Naive thymus-derived CD4-positive, alpha-beta T cell (primary cell): ENCODE measurements at regions not wholly inside any gene's neighbourhood (a gene's known extent, or its start where the extent isn't known, plus 50 kb on each side); places are given as distances from the start of the nearest gene placed in this dataset.

Experiments
- ATAC-seq: fragments of 150-1000 bp; cut with Tn5 transposase; 2 replicates; pipeline ENCODE4 v1.10.0; 2021; ENCODE audit warnings: mild to moderate bottlenecking, moderate library complexity
- CTCF ChIA-PET: fragments of 350-600 bp; sonication (Branson Sonifier 250); formaldehyde crosslinking; loops from one replicate; lab custom pipeline; 2021; ENCODE audit warnings: antibody characterized with exemption; lab: Charles Lee
- POLR2A ChIA-PET: fragments of 350-600 bp; sonication (Branson Sonifier 250); formaldehyde crosslinking; loops from one replicate; lab custom pipeline; 2021; ENCODE audit warnings: antibody characterized with exemption, inconsistent platforms; lab: Charles Lee
- DNase-seq, 9 donors: peaks; one replicate each; pipeline versions ENCODE4 v3.0.0 to v3.0.0-alpha.2; 2020 to 2022; ENCODE audit warnings: mixed read lengths in 1 of 9
- H3K27ac ChIP-seq: one replicate; pipeline ENCODE4 v1.7.0; 2013; ENCODE audit warnings: mild to moderate bottlenecking, low read depth, low read length, moderate library complexity
- H3K27me3 ChIP-seq, 2 donors: one replicate each; pipeline ENCODE4 v1.7.0; 2013; ENCODE audit warnings: low read length in 2 of 2, mild to moderate bottlenecking in 2 of 2, moderate library complexity in 2 of 2; ENCODE audit not compliant: control insufficient read depth in 2 of 2, insufficient read depth in 2 of 2
- H3K36me3 ChIP-seq, 3 experiments: 1 replicate in 2 of 3; 2 replicates in 1 of 3; pipeline ENCODE4 v1.7.0; 2013; ENCODE audit warnings: low read length in 3 of 3, mild to moderate bottlenecking in 3 of 3, moderate library complexity in 1 of 3; ENCODE audit not compliant: insufficient read depth in 3 of 3, control insufficient read depth in 2 of 3
- H3K4me1 ChIP-seq, 2 donors: one replicate each; pipeline ENCODE4 v1.7.0; 2013; ENCODE audit warnings: low read length in 2 of 2, mild to moderate bottlenecking in 2 of 2, moderate library complexity in 1 of 2; ENCODE audit not compliant: control insufficient read depth in 2 of 2, insufficient read depth in 2 of 2
- H3K4me3 ChIP-seq: 2 replicates; pipeline ENCODE4 v1.7.0; 2013; ENCODE audit warnings: mild to moderate bottlenecking, low read length
- H3K9me3 ChIP-seq, 3 experiments: 1 replicate in 2 of 3; 2 replicates in 1 of 3; pipeline ENCODE4 v1.7.0; 2013; ENCODE audit warnings: low read length in 3 of 3; ENCODE audit not compliant: control insufficient read depth in 2 of 3
- H3K27ac Mint-ChIP-seq, 9 donors: one replicate each; pipeline ENCODE4 v1.8.0; 2020 to 2022; ENCODE audit warnings: mixed read lengths in 9 of 9, mild to moderate bottlenecking in 8 of 9, moderate library complexity in 5 of 9, inconsistent platforms in 2 of 9
- H3K27me3 Mint-ChIP-seq, 5 donors: one replicate each; pipeline ENCODE4 v1.8.0; 2021 to 2022; ENCODE audit warnings: mixed read lengths in 5 of 5, mild to moderate bottlenecking in 1 of 5
- H3K36me3 Mint-ChIP-seq, 5 donors: one replicate each; pipeline ENCODE4 v1.8.0; 2020 to 2022; ENCODE audit warnings: mixed read lengths in 5 of 5, mild to moderate bottlenecking in 3 of 5, inconsistent platforms in 1 of 5
- H3K4me1 Mint-ChIP-seq, 7 donors: one replicate each; pipeline ENCODE4 v1.8.0; 2020 to 2022; ENCODE audit warnings: mixed read lengths in 7 of 7, mild to moderate bottlenecking in 3 of 7, inconsistent platforms in 1 of 7
- H3K4me3 Mint-ChIP-seq, 10 donors: one replicate each; pipeline ENCODE4 v1.8.0; 2020 to 2022; ENCODE audit warnings: mild to moderate bottlenecking in 10 of 10, mixed read lengths in 10 of 10, moderate library complexity in 6 of 10, inconsistent platforms in 2 of 10
- H3K9me3 Mint-ChIP-seq, 11 donors: one replicate each; pipeline ENCODE4 v1.8.0; 2020 to 2022; ENCODE audit warnings: mixed read lengths in 11 of 11, mild to moderate bottlenecking in 4 of 11, inconsistent platforms in 1 of 11, moderate library complexity in 1 of 11
- intact Hi-C, 2 donors: fragments of 100-400 bp; cut with micrococcal nuclease; formaldehyde crosslinking; loops; one replicate each; pipeline ENCODE4 v1.15.1; 2023

DNA sequence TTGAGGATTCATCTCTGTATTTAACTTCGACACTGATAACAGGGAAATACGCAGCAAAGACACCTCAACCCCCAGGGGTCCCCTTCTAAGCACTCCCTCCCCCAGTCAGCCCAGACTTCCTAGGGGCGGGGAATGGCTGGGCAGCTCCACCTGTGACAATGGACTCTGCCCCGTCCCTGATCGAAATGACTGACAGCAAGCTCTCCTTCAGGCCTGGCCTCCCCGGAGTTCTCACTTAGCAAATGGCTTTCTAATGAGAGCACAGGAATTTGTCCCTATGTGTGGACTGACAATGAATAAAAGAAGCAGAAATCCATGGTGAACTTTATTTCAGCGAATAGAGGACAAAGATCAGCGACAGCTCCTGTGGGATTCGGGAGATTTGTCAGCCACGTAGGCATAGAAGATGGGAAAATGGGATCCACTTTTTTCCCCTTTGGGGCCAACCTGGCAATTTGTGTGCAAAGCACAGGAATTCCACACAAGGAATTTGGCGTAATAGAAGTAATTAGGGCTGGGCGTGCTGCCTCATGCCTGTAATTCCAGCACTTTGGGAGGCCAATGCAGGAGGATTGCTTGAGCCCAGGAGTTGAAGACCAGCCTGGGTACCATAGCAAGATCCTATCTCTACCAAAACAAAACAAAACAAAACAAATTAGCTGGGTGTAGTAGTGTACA, 63.8 kb downstream of the TNFAIP2 start:
- POLR2A ChIA-PET, result no interaction called here
- no peak for ATAC-seq

DNA sequence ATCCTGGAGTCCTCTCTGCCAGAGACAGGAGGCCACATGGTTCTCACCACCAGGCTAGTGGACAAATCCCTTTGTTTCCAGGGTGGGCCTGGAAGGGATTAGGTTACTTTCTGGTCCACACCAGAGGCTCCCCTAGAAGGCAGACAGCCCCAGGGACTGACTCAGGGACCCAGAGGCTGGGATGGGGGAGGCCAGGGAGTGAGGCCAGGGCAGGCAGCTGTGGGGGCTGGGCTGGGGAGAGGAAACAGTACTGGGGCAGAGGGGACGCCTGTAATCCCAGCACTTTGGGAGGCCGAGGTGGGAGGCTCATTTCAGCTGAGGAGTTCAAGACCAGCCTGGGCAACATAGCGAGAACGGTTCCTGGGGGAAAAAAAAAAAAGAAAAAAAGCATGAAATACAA, 64.7 kb downstream of the TNFAIP2 start:
- H3K4me3 Mint-ChIP-seq, result peak overlapping the region in 5 of 10 donors; percentile 17 to 66 (median 44)
- Histone ChIP-seq H3K4me3 (no peak overlapping the region), H3K27ac (no peak overlapping the region), H3K27me3 (no peaks in the 10 kb centered on the region), H3K9me3 (no peaks in the 10 kb centered on the region), H3K4me1 (no peaks in the 10 kb centered on the region), H3K36me3 (no peaks in the 10 kb centered on the region)
- POLR2A ChIA-PET, result no interaction called here
- no peak for ATAC-seq
- CTCF ChIA-PET, result no interaction called here
- H3K27ac Mint-ChIP-seq, result no peak overlapping the region
- intact Hi-C loops, result no loop called here
- H3K9me3 Mint-ChIP-seq, result peaks cover 0 to 4% (median 0%) of the 10 kb centered on the region in 11 donors
- peaks cover 42 to 63% (median 52%) of the 10 kb centered on the region in 5 donors for H3K27me3 Mint-ChIP-seq
- H3K36me3 Mint-ChIP-seq, result no peaks in the 10 kb centered on the region
- no peak for DNase-seq
- peaks cover 0 to 19% (median 10%) of the 10 kb centered on the region in 7 donors for H3K4me1 Mint-ChIP-seq

More for the DNA sequence above, 63.8 kb downstream of the TNFAIP2 start:
- H3K27me3 ChIP-seq, result no peaks in the 10 kb centered on the region
- Mint-ChIP-seq H3K9me3 (peaks cover 0 to 4% (median 0%) of the 10 kb centered on the region in 11 donors), H3K36me3 (no peaks in the 10 kb centered on the region), H3K4me3 (peak overlapping the region in 4 of 10 donors; percentile 15 to 33 (median 18)), H3K27ac (no peak overlapping the region), H3K4me1 (peaks cover 0 to 19% (median 10%) of the 10 kb centered on the region in 7 donors), H3K27me3 (peaks cover 39 to 62% (median 58%) of the 10 kb centered on the region in 5 donors)
- H3K36me3 ChIP-seq, result no peaks in the 10 kb centered on the region
- no peak overlapping the region for H3K27ac ChIP-seq
- no peaks in the 10 kb centered on the region for H3K4me1 ChIP-seq
- CTCF ChIA-PET, result no interaction called here
- intact Hi-C loops, result no loop called here
- no peak for DNase-seq
- H3K4me3 ChIP-seq, result no peak overlapping the region
- H3K9me3 ChIP-seq, result no peaks in the 10 kb centered on the region

DNA sequence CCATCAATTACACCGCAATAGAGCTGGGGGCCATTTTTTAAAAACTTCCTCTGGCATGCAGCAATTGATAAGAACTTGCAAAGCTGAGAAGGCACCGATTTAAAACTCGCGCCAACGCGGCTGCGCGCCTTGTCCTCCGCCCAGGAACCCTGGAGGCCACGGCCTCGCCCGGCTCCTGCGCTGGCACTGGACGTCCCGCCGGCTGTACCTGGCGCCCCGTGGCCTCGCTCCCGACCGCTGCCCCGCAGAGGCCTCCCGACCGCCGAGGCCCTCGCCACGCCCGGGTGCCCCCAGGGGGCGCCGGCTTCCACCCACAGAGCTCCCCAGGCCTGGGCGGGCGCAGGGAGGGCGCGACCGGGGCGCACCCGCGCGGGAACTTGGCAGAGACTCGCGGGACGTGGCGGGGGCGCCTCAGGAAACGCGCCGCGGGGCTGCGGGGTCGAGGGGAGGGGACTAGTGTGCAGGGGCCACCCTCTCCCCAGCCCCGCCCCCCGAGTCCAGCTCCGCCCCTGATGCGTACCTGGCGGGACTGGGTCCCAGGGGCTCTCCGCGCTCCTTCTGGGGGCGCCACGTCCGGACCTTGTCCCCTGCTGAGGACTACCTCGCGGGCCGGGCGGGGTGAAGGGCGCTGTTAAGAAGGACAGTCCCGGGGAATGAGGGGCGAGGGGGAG, 65.7 kb downstream of the TNFAIP2 start:
- DNase-seq (peak in 7 of 9 donors; percentile 3 to 16 (median 9)), ATAC-seq (peak; percentile 42)
- intact Hi-C loops, result no loop called here
- no peak overlapping the region for H3K27ac ChIP-seq
- peaks cover 42 to 62% (median 51%) of the 10 kb centered on the region in 5 donors for H3K27me3 Mint-ChIP-seq
- peak overlapping the region in 9 of 10 donors; percentile 12 to 66 (median 40) for H3K4me3 Mint-ChIP-seq
- no peaks in the 10 kb centered on the region for H3K27me3 ChIP-seq
- no peak overlapping the region for H3K4me3 ChIP-seq
- H3K27ac Mint-ChIP-seq, result no peak overlapping the region
- H3K9me3 ChIP-seq, result no peaks in the 10 kb centered on the region
- ChIA-PET POLR2A (no interaction called here), CTCF (no interaction called here)
- H3K9me3 Mint-ChIP-seq, result peaks cover 0 to 5% (median 0%) of the 10 kb centered on the region in 11 donors
- H3K4me1 ChIP-seq, result no peaks in the 10 kb centered on the region
- H3K36me3 ChIP-seq, result no peaks in the 10 kb centered on the region
- H3K36me3 Mint-ChIP-seq, result no peaks in the 10 kb centered on the region
- peaks cover 0 to 19% (median 10%) of the 10 kb centered on the region in 7 donors for H3K4me1 Mint-ChIP-seq

DNA sequence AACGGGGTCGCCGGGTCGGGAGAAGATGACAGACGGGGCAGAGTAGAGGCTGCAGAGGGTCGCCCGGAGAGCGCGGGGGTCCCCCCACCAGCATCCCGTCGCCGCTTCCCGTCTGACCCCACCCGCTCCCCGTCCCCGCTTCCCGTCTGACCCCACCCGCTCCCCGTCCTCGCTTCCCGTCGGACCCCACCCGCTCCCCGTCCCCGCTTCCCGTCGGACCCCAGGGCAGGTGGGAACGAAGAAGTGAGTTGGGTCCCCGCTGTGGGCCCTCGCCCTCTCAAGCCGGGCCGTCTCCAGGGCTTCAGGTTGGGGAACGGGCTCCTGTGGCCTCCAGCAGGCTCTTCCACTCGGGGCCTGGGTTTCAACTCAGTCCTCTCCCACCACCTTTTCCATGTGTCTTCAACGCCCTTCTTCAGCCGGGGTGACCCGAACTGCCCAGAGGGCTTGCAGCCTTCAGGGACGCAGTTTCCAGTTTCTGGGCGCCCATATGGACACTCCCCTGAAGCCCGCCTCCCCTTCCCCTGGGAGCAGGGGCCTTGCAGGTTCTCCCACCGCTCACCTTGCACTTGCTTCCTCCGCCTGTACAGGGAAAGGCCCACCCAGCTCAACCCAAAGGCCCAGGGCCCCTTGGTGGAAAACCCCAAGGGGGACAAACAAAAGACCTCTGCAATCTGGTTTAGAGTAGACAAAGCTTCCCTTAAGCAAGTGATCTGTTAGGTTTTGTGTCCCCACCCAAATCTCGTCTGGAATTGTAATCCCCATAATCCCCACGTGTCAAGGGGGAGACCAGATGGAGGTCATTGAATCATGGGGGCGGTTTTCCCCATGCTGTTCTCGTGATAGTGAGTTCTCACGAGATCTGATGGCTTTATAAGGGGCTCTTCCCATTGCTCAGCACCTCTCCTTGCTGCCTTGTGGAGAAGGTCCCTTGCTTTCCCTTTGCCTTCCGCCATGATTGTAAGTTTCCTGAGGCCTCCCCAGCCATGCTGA, 66.5 kb downstream of the TNFAIP2 start:
- H3K27me3 ChIP-seq, result no peaks in the 10 kb centered on the region
- H3K4me1 Mint-ChIP-seq, result peaks cover 0 to 19% (median 10%) of the 10 kb centered on the region in 7 donors
- CTCF ChIA-PET, result no interaction called here
- H3K36me3 Mint-ChIP-seq, result no peaks in the 10 kb centered on the region
- intact Hi-C loops, result no loop called here
- H3K4me3 Mint-ChIP-seq, result peak overlapping the region in 9 of 10 donors; percentile 33 to 69 (median 51)
- H3K36me3 ChIP-seq, result no peaks in the 10 kb centered on the region
- no peak overlapping the region for H3K27ac Mint-ChIP-seq
- H3K27ac ChIP-seq, result no peak overlapping the region
- H3K27me3 Mint-ChIP-seq, result peaks cover 44 to 60% (median 48%) of the 10 kb centered on the region in 5 donors
- H3K9me3 ChIP-seq, result no peaks in the 10 kb centered on the region
- POLR2A ChIA-PET, result no interaction called here
- DNase-seq (no peak), ATAC-seq (no peak)
- H3K4me1 ChIP-seq, result no peaks in the 10 kb centered on the region
- H3K9me3 Mint-ChIP-seq, result peaks cover 0 to 6% (median 0%) of the 10 kb centered on the region in 11 donors
- H3K4me3 ChIP-seq, result no peak overlapping the region

DNA sequence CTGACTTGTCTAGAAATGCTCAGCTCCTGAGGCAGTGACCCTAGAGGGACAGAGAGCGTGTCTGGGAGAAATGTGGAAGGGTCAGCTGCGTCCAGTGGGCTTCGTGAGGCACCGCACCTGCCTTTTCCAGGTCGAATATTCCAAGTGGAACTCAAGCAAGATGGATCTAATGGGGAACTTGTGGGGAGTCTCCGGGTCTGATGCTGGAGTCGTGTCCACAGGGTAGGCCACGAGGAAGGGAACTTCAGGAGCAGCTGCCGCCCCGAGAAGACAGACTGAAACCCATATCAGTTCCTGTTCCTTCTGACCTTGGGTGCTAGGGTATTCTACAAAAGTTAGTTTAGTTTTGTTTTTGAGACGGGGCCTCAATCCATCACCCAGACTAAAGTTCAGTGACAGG, 67.5 kb downstream of the TNFAIP2 start:
- peaks cover 0 to 7% (median 0%) of the 10 kb centered on the region in 11 donors for H3K9me3 Mint-ChIP-seq
- H3K36me3 Mint-ChIP-seq, result no peaks in the 10 kb centered on the region
- no peaks in the 10 kb centered on the region for H3K27me3 ChIP-seq
- no peaks in the 10 kb centered on the region for H3K36me3 ChIP-seq
- ATAC-seq (no peak), DNase-seq (no peak)
- no peaks in the 10 kb centered on the region for H3K4me1 ChIP-seq
- POLR2A ChIA-PET, result no interaction called here
- H3K4me1 Mint-ChIP-seq, result peaks cover 0 to 19% (median 10%) of the 10 kb centered on the region in 7 donors
- no peak overlapping the region for H3K27ac ChIP-seq
- intact Hi-C loops, result no loop called here
- H3K4me3 ChIP-seq, result no peak overlapping the region
- CTCF ChIA-PET, result no interaction called here
- H3K27me3 Mint-ChIP-seq, result peaks cover 42 to 60% (median 52%) of the 10 kb centered on the region in 5 donors
- H3K4me3 Mint-ChIP-seq, result peak overlapping the region in 1 of 10 donors; percentile 59
- H3K27ac Mint-ChIP-seq, result no peak overlapping the region
- H3K9me3 ChIP-seq, result no peaks in the 10 kb centered on the region

DNA sequence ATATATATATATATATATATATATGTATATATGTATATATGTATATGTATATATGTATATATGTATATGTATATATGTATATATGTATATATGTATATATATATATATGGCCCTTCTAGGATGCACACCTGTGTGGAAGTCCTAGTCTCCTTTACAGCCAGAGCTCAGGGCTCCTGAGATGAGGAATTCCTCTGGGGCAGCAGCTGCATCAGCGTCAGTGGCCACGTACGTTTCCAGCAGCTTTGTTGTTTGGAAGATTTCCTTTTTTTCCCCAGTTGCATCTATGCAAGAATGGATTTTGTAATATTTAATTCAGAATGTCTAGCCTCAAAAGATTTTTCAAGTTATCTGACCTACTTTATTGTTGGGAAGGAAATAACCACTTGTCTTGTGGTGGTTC, 68.6 kb downstream of the TNFAIP2 start:
- Mint-ChIP-seq H3K27ac (no peak overlapping the region), H3K27me3 (peaks cover 31 to 49% (median 45%) of the 10 kb centered on the region in 5 donors), H3K9me3 (peaks cover 0 to 7% (median 0%) of the 10 kb centered on the region in 11 donors), H3K4me3 (no peak overlapping the region), H3K4me1 (peaks cover 0 to 19% (median 10%) of the 10 kb centered on the region in 7 donors), H3K36me3 (no peaks in the 10 kb centered on the region)
- no peak for DNase-seq
- Histone ChIP-seq H3K9me3 (no peaks in the 10 kb centered on the region), H3K4me1 (no peaks in the 10 kb centered on the region), H3K27ac (no peak overlapping the region), H3K36me3 (no peaks in the 10 kb centered on the region), H3K27me3 (no peaks in the 10 kb centered on the region), H3K4me3 (no peak overlapping the region)
- ATAC-seq, result no peak
- intact Hi-C loops, result no loop called here
- ChIA-PET POLR2A (no interaction called here), CTCF (no interaction called here)
